GM12875 (cell line): ENCODE measurements at regions not wholly inside any gene's neighbourhood (a gene's known extent, or its start where the extent isn't known, plus 50 kb on each side); places are given as distances from the start of the nearest gene placed in this dataset.
A peak's percentile ranks its signal among the peaks of the same experiment; 100 is the strongest.

Experiments
- H3K4me3 ChIP-seq: one replicate; pipeline ENCODE4 v1.5.1; 2011; ENCODE audit warnings: low read depth, low read length, control low read depth
- CTCF ChIP-seq: IDR thresholded peaks from 2 replicates; pipeline ENCODE4 v1.5.1; 2011; ENCODE audit warnings: low read depth, mild to moderate bottlenecking, control low read depth, inconsistent platforms, low read length, moderate library complexity, borderline replicate concordance; ENCODE audit not compliant: insufficient read depth

GRCh38 chr9:117775591-117775990 is 71.4 kb downstream of the TLR4 start:
- H3K4me3 ChIP-seq = no peak overlapping the region
- no peak for TF ChIP-seq CTCF

- no peak overlapping the region for H3K4me3 ChIP-seq
- TF ChIP-seq CTCF = no peak
Measured at GRCh38 chr9:117777823-117778222, 73.6 kb downstream of the TLR4 start.

GRCh38 chr9:117779760-117780159 is 75.6 kb downstream of the TLR4 start:
- H3K4me3 ChIP-seq = no peak overlapping the region
- TF ChIP-seq CTCF = no peak

GRCh38 chr9:117782931-117783788 is 79.0 kb downstream of the TLR4 start:
- no peak overlapping the region for H3K4me3 ChIP-seq
- peak; percentile 68 for TF ChIP-seq CTCF

- no peak for TF ChIP-seq CTCF
- no peak overlapping the region for H3K4me3 ChIP-seq
Measured at GRCh38 chr9:117783828-117784227, 79.6 kb downstream of the TLR4 start.

- no peak for TF ChIP-seq CTCF
- no peak overlapping the region for H3K4me3 ChIP-seq
Measured at GRCh38 chr9:117784996-117785395, 80.8 kb downstream of the TLR4 start.

- TF ChIP-seq CTCF = no peak
- no peak overlapping the region for H3K4me3 ChIP-seq
Measured at GRCh38 chr9:117787746-117788145, 83.5 kb downstream of the TLR4 start.
